AG04450 (cell line): ENCODE measurements at regions not wholly inside any gene's neighbourhood (a gene's known extent, or its start where the extent isn't known, plus 50 kb on each side); places are given as distances from the start of the nearest gene placed in this dataset.

ENCODE experiments used
- CTCF ChIA-PET: fragments of 300-600, 350-600 bp; formaldehyde crosslinking; extraction: SDS; loops from one replicate; lab custom pipeline; 2022; ENCODE audit warnings: antibody characterized with exemption, inconsistent platforms; lab: Charles Lee
- POLR2A ChIA-PET: fragments of 350-600 bp; formaldehyde crosslinking; extraction: SDS; loops from one replicate; lab custom pipeline; 2021; ENCODE audit warnings: antibody characterized with exemption, inconsistent platforms; lab: Yijun Ruan, JAX
- DNase-seq: peaks from one replicate; pipeline ENCODE4 v3.0.0-alpha.2; 2011; ENCODE audit warnings: low read depth, low spot score
- H3K27ac ChIP-seq: one replicate; pipeline ENCODE4 v1.5.1; 2012; ENCODE audit warnings: low read depth, low read length, control low read depth
- H3K27me3 ChIP-seq: one replicate; pipeline ENCODE4 v1.6.0; 2012; ENCODE audit warnings: low read length; ENCODE audit not compliant: control insufficient read depth, insufficient read depth
- H3K4me3 ChIP-seq: 2 replicates; pipeline ENCODE4 v1.5.1; 2011; ENCODE audit warnings: mild to moderate bottlenecking, low read depth, low read length, control low read depth
- H3K9me3 ChIP-seq: 2 replicates; pipeline ENCODE4 v1.5.1; 2012; ENCODE audit warnings: low read length; ENCODE audit not compliant: control insufficient read depth, insufficient read depth
- TF ChIP-seq, protein P1 (sequence below): IDR thresholded peaks from 2 replicates; pipeline ENCODE4 v1.5.1; 2011; ENCODE audit warnings: low read depth, low read length, control low read depth, inconsistent platforms

DNA sequence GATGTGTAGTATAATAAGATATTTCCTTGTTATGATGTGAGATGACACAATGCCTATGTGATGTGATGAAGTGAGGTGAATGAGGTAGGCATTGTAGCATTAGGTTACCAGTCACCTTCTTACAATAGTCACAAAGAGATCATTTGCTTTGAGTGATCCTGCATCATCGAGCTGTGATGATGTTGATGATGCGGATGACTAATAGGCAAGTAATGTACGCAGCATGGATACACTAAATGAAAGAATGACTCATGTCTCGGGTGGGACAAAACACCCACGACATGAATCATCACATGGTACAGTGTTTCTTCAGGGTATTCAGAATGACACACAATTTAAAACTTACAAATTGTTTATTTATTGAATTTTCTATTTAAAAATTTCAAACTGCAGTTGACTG, 806.3 kb upstream of the GJE1 start:
- TF ChIP-seq, protein P1, sequence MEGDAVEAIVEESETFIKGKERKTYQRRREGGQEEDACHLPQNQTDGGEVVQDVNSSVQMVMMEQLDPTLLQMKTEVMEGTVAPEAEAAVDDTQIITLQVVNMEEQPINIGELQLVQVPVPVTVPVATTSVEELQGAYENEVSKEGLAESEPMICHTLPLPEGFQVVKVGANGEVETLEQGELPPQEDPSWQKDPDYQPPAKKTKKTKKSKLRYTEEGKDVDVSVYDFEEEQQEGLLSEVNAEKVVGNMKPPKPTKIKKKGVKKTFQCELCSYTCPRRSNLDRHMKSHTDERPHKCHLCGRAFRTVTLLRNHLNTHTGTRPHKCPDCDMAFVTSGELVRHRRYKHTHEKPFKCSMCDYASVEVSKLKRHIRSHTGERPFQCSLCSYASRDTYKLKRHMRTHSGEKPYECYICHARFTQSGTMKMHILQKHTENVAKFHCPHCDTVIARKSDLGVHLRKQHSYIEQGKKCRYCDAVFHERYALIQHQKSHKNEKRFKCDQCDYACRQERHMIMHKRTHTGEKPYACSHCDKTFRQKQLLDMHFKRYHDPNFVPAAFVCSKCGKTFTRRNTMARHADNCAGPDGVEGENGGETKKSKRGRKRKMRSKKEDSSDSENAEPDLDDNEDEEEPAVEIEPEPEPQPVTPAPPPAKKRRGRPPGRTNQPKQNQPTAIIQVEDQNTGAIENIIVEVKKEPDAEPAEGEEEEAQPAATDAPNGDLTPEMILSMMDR: no peak
- Histone ChIP-seq H3K27me3 (no peaks in the 10 kb centered on the region), H3K27ac (no peak overlapping the region), H3K4me3 (peak overlapping the region; percentile 40), H3K9me3 (no peaks in the 10 kb centered on the region)
- ChIA-PET POLR2A (interaction anchor here (0.6 kb wide), 1 partner anchor 545 kb away, joined by 3 read pairs; no protein-coding TSS in a partner anchor), CTCF (no interaction called here)
- peak; percentile 94 for DNase-seq

DNA sequence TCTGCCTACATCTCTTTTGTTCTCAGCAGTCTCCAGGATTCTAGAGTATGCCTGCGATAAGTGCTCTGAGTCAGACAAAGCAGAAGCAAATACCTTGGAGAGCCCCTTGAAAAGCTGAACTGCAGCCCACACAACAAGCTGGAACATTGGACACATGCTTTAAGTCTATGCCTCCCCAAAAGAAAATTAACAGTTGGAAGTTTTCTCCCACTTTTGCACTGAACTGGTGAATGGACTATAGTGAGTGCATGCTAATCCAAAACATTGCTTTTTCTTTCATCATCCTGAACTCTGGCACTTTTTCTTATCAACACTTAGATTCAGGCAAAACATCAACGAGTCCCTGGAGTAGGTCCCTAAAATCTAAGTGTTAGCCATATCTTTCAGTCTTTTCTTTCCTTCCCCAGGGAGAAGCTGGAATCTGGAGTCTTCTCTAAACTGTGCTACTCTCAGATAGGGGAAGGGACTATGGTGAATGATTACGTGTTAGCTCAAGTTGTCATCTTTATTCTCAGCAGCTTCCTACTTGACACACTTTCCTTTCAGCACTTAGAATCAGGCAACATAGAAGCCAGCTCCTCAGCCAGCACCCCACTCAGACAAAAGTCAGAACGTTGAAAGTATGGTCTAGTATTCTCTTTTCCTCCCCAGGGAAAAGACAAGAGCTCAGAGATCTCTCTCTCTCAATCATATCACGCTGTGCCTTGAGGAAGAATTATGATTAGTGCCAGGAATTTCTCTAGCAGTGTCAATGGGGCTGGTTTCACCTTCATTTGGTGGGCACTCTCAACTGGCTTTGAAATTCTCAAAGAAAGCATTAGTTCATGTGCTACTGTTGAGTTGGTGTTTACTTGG, 811.0 kb upstream of the GJE1 start:
- TF ChIP-seq, protein P1: no peak
- Histone ChIP-seq H3K9me3 (no peaks in the 10 kb centered on the region), H3K27ac (no peak overlapping the region), H3K4me3 (no peak overlapping the region), H3K27me3 (no peaks in the 10 kb centered on the region)
- POLR2A ChIA-PET: no interaction called here
- CTCF ChIA-PET: no interaction called here
- no peak for DNase-seq

DNA sequence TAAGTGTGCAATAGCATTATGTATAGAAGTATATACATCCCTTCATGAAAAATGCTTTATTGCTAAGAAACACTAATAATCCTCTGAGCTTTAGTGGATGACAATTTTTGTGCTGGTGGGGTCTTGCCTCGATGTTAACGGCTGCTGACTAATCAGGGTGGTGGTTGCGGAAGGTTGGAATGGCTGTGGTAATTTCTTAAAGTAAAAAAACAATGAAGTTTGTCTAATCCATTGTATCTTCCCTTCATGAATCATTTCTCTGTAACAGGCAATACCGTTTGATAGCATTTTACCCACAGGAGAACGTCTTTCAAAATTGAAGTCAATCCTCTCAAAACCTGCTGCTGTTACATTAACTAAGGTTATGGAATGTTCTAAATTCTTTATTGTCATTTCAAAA, 816.5 kb upstream of the GJE1 start:
- CTCF ChIA-PET: no interaction called here
- POLR2A ChIA-PET: no interaction called here
- DNase-seq: no peak
- no peak overlapping the region for H3K4me3 ChIP-seq
- TF ChIP-seq, protein P1: no peak
- no peaks in the 10 kb centered on the region for H3K9me3 ChIP-seq
- H3K27ac ChIP-seq: no peak overlapping the region
- no peaks in the 10 kb centered on the region for H3K27me3 ChIP-seq

DNA sequence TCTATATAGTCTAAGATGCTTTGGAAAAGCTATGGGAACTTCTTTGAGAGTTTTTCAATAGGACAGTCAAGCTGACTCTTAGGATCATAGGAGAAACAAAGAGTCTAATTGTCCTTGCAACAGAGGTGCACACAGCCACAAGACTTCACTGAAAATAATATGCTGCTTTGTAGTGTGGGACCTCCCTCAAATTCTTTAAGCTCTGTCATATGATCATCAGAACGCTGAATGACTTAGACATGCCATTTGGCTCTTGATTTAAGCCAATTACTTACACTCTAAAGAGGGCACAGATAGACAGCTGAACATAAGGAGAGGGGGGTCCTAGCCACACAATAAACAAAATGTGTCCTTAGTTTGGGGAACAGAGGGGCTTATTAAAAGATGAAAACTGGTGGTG, 818.7 kb upstream of the GJE1 start:
- Histone ChIP-seq H3K4me3 (no peak overlapping the region), H3K9me3 (peaks cover under 1% of the 10 kb centered on the region; the same call in 1 of the 2 replicates), H3K27ac (no peak overlapping the region), H3K27me3 (no peaks in the 10 kb centered on the region)
- ChIA-PET POLR2A (no interaction called here), CTCF (no interaction called here)
- no peak for DNase-seq
- TF ChIP-seq, protein P1: no peak

DNA sequence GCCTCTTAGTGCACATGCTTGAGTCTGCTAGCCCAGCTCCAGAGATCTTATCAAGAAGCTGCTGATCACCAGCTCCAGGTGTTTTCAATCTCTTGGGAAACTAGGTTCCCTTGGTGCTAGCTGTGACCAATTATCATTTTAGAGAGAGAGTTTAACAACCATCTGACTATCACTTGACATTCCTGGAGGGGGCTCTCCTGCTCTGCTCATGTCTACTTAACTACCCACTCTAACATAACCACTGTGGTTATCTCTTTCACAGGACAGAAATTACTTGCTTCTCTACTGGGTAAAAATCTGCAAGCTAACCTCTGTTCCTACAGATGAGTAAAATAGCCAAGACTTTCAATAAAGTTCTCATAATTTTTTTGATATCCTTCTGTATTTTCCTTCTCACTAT, 823.4 kb upstream of the GJE1 start:
- H3K9me3 ChIP-seq: peaks cover 3% of the 10 kb centered on the region; the same call in 1 of the 2 replicates
- ChIA-PET CTCF (no interaction called here), POLR2A (no interaction called here)
- H3K27me3 ChIP-seq: no peaks in the 10 kb centered on the region
- no peak overlapping the region for H3K27ac ChIP-seq
- H3K4me3 ChIP-seq: no peak overlapping the region
- TF ChIP-seq, protein P1: no peak
- no peak for DNase-seq
